Tibial nerve (tissue), 4 donors: ENCODE measurements at regions not wholly inside any gene's neighbourhood (a gene's known extent, or its start where the extent isn't known, plus 50 kb on each side); places are given as distances from the start of the nearest gene placed in this dataset.

ENCODE experiments used
- EP300 ChIP-seq, 2 donors: sonication (generic); formaldehyde crosslinking; IDR thresholded peaks; one replicate each; pipeline ENCODE4 v1.6.1; 2017; ENCODE audit warnings: antibody characterized with exemption in 2 of 2, mild to moderate bottlenecking in 1 of 2
- POLR2A ChIP-seq, 2 donors: fragments of 450-650 bp; IDR thresholded peaks; one replicate each; pipeline ENCODE4 v1.6.1; 2017; ENCODE audit warnings: antibody characterized with exemption in 2 of 2, mild to moderate bottlenecking in 2 of 2, moderate library complexity in 2 of 2
- TF ChIP-seq, protein P1 (sequence below), 5 experiments: fragments of 200-600 bp in 3 of 5; fragments of 450-650 bp in 2 of 5; sonication (generic) in 3 of 5; IDR thresholded peaks; one replicate each; pipeline ENCODE4 v1.5.1; 2016 to 2019; ENCODE audit warnings: antibody characterized with exemption in 5 of 5, mild to moderate bottlenecking in 3 of 5, moderate library complexity in 2 of 5

DNA sequence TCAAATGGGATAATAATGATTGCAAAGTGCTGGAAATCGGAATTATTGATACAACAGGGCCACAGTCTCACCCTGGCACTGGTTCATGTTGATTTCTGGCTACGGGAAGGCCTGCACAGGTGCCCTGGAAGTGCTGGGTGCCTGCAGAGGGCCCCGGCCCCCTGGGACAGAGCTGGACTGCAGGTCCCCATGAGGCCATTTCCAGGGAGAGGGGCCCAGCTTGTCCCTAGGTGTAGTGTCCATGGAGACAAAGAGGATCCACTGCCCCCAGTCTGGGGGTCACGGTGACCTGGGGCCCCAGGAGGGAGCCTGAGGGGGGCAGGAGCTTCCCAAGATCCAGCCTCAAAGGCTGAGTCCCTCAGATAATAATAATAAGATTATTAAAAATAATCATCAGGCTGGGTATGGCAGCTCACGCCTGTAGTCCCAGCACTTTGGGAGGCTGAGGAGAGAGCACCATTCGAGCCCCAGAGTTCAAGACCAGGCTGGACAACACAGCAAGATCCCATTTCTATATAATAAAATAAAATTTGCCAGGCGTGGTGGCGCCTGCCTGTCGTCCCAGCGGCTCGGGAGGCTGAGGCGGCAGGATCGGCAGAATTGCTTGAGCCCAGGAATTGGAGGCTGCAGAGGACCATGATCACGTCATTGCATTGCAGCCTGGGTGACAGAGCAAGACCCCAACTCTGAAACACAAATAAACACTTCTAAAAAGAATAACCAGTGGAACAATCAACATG, 98.1 kb downstream of the MICALL2 start:
- TF ChIP-seq, protein P1, sequence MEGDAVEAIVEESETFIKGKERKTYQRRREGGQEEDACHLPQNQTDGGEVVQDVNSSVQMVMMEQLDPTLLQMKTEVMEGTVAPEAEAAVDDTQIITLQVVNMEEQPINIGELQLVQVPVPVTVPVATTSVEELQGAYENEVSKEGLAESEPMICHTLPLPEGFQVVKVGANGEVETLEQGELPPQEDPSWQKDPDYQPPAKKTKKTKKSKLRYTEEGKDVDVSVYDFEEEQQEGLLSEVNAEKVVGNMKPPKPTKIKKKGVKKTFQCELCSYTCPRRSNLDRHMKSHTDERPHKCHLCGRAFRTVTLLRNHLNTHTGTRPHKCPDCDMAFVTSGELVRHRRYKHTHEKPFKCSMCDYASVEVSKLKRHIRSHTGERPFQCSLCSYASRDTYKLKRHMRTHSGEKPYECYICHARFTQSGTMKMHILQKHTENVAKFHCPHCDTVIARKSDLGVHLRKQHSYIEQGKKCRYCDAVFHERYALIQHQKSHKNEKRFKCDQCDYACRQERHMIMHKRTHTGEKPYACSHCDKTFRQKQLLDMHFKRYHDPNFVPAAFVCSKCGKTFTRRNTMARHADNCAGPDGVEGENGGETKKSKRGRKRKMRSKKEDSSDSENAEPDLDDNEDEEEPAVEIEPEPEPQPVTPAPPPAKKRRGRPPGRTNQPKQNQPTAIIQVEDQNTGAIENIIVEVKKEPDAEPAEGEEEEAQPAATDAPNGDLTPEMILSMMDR (IDR thresholded peaks at IDR 0.05), result no peak
- TF ChIP-seq POLR2A (IDR thresholded peaks at IDR 0.05) (no peak), EP300 (IDR thresholded peaks at IDR 0.05) (no peak)
